Karpas-422 (cell line): ENCODE measurements at regions not wholly inside any gene's neighbourhood (a gene's known extent, or its start where the extent isn't known, plus 50 kb on each side); places are given as distances from the start of the nearest gene placed in this dataset.

Source experiments
- DNase-seq: peaks from one replicate; pipeline ENCODE4 v3.0.0-alpha.2; 2015
- H2AFZ ChIP-seq: fragments of 200-600 bp; sonication (generic); 2 replicates; pipeline ENCODE4 v1.6.1; 2014; ENCODE audit warnings: antibody characterized with exemption, low read length, mixed read lengths
- H3K27ac ChIP-seq: fragments of 200-600 bp; sonication (generic); 2 replicates; pipeline ENCODE4 v1.5.1; 2014; ENCODE audit warnings: mild to moderate bottlenecking, low read length, moderate library complexity
- H3K27me3 ChIP-seq: fragments of 200-600 bp; sonication (generic); 2 replicates; pipeline ENCODE4 v1.6.1; 2014; ENCODE audit warnings: low read length, mixed read lengths
- H3K36me3 ChIP-seq: fragments of 200-600 bp; sonication (generic); 2 replicates; pipeline ENCODE4 v1.6.1; 2014; ENCODE audit warnings: low read length, mixed read lengths; ENCODE audit not compliant: insufficient read depth
- H3K4me1 ChIP-seq: fragments of 200-600 bp; sonication (generic); 2 replicates; pipeline ENCODE4 v1.6.1; 2014; ENCODE audit warnings: mild to moderate bottlenecking, low read length, mixed read lengths
- H3K4me2 ChIP-seq: fragments of 200-600 bp; sonication (generic); 2 replicates; pipeline ENCODE4 v1.6.1; 2014; ENCODE audit warnings: low read length, low read depth, mild to moderate bottlenecking; ENCODE audit not compliant: poor library complexity, severe bottlenecking
- H3K4me3 ChIP-seq: fragments of 200-600 bp; sonication (generic); 2 replicates; pipeline ENCODE4 v1.5.1; 2014; ENCODE audit warnings: mild to moderate bottlenecking, antibody characterized with exemption, low read length, mixed read lengths
- H3K79me2 ChIP-seq: fragments of 200-600 bp; sonication (generic); 2 replicates; pipeline ENCODE4 v1.6.1; 2014; ENCODE audit warnings: mild to moderate bottlenecking, low read length, mixed read lengths
- H3K9ac ChIP-seq: fragments of 200-600 bp; sonication (generic); 2 replicates; pipeline ENCODE4 v1.6.0; 2014; ENCODE audit warnings: low read length
- H3K9me2 ChIP-seq: fragments of 200-600 bp; sonication (generic), shearing (Covaris generic); replicated peaks from 2 replicates; pipeline ENCODE4 v1.6.0; 2014; ENCODE audit warnings: mild to moderate bottlenecking, low read length, moderate library complexity; ENCODE audit not compliant: insufficient read depth
- H3K9me3 ChIP-seq: fragments of 300-700, 200-600 bp; sonication (generic); 2 replicates; pipeline ENCODE4 v1.6.1; 2014; ENCODE audit warnings: low read length, mixed read lengths
- H4K20me1 ChIP-seq: fragments of 200-600 bp; sonication (generic); 2 replicates; pipeline ENCODE4 v1.6.1; 2014; ENCODE audit warnings: mild to moderate bottlenecking, antibody characterized with exemption, low read length, low read depth; ENCODE audit not compliant: insufficient read depth

- Histone ChIP-seq H3K4me1 (no peaks in the 10 kb centered on the region), H3K9me3 (no peaks in the 10 kb centered on the region), H3K27me3 (no peaks in the 10 kb centered on the region), H3K27ac (no peak overlapping the region), H2AFZ (no peak overlapping the region), H3K4me2 (no peak overlapping the region), H3K9me2 (no peaks in the 10 kb centered on the region), H4K20me1 (no peaks in the 10 kb centered on the region), H3K9ac (no peak overlapping the region), H3K4me3 (no peak overlapping the region), H3K79me2 (no peaks in the 10 kb centered on the region), H3K36me3 (no peaks in the 10 kb centered on the region)
- DNase-seq = no peak
Measured at GRCh38 chr12:98238515-98239130, 276.8 kb upstream of the TMPO start.

- H3K27ac ChIP-seq = no peak overlapping the region
- no peaks in the 10 kb centered on the region for H3K36me3 ChIP-seq
- no peak overlapping the region for H3K4me2 ChIP-seq
- no peaks in the 10 kb centered on the region for H3K79me2 ChIP-seq
- no peaks in the 10 kb centered on the region for H3K9me2 ChIP-seq
- H3K9ac ChIP-seq = no peak overlapping the region
- no peaks in the 10 kb centered on the region for H3K4me1 ChIP-seq
- no peak overlapping the region for H2AFZ ChIP-seq
- H4K20me1 ChIP-seq = no peaks in the 10 kb centered on the region
- H3K27me3 ChIP-seq = no peaks in the 10 kb centered on the region
- no peak for DNase-seq
- H3K9me3 ChIP-seq = no peaks in the 10 kb centered on the region
- no peak overlapping the region for H3K4me3 ChIP-seq
Measured at GRCh38 chr12:98243190-98243589, 272.2 kb upstream of the TMPO start.

- no peak overlapping the region for H2AFZ ChIP-seq
Measured at GRCh38 chr12:98244136-98244535, 271.3 kb upstream of the TMPO start.

GRCh38 chr12:98253207-98254037, 262.0 kb upstream of the TMPO start:
- Histone ChIP-seq H4K20me1 (no peaks in the 10 kb centered on the region), H3K36me3 (no peaks in the 10 kb centered on the region), H3K27ac (no peak overlapping the region), H3K27me3 (no peaks in the 10 kb centered on the region), H3K9me2 (no peaks in the 10 kb centered on the region), H3K9ac (no peak overlapping the region), H3K4me1 (no peaks in the 10 kb centered on the region), H3K4me3 (no peak overlapping the region), H3K79me2 (no peaks in the 10 kb centered on the region), H3K4me2 (no peak overlapping the region), H2AFZ (no peak overlapping the region), H3K9me3 (no peaks in the 10 kb centered on the region)
- no peak for DNase-seq

More at GRCh38 chr12:98244136-98244535, 271.3 kb upstream of the TMPO start:
- Histone ChIP-seq H3K27ac (no peak overlapping the region), H3K27me3 (no peaks in the 10 kb centered on the region), H3K36me3 (no peaks in the 10 kb centered on the region), H3K9me2 (no peaks in the 10 kb centered on the region), H3K9ac (no peak overlapping the region), H4K20me1 (no peaks in the 10 kb centered on the region), H3K4me1 (no peaks in the 10 kb centered on the region), H3K4me2 (no peak overlapping the region), H3K9me3 (no peaks in the 10 kb centered on the region), H3K79me2 (no peaks in the 10 kb centered on the region), H3K4me3 (no peak overlapping the region)
- DNase-seq = no peak

- no peak overlapping the region for H3K27ac ChIP-seq
- H3K9me3 ChIP-seq = no peaks in the 10 kb centered on the region
- H3K9ac ChIP-seq = no peak overlapping the region
- no peak overlapping the region for H3K4me3 ChIP-seq
- no peaks in the 10 kb centered on the region for H3K27me3 ChIP-seq
- no peaks in the 10 kb centered on the region for H3K9me2 ChIP-seq
- H3K36me3 ChIP-seq = no peaks in the 10 kb centered on the region
- no peak overlapping the region for H2AFZ ChIP-seq
- no peaks in the 10 kb centered on the region for H3K79me2 ChIP-seq
- H3K4me2 ChIP-seq = no peak overlapping the region
- H4K20me1 ChIP-seq = no peaks in the 10 kb centered on the region
- H3K4me1 ChIP-seq = no peaks in the 10 kb centered on the region
- no peak for DNase-seq
Measured at GRCh38 chr12:98256830-98257229, 258.6 kb upstream of the TMPO start.

- H3K9me3 ChIP-seq = no peaks in the 10 kb centered on the region
- no peaks in the 10 kb centered on the region for H3K9me2 ChIP-seq
- H3K36me3 ChIP-seq = no peaks in the 10 kb centered on the region
- no peaks in the 10 kb centered on the region for H3K4me1 ChIP-seq
- no peaks in the 10 kb centered on the region for H4K20me1 ChIP-seq
- no peak overlapping the region for H3K4me2 ChIP-seq
- no peaks in the 10 kb centered on the region for H3K27me3 ChIP-seq
- H3K27ac ChIP-seq = no peak overlapping the region
- no peak for DNase-seq
- H3K9ac ChIP-seq = no peak overlapping the region
- H3K4me3 ChIP-seq = no peak overlapping the region
- H3K79me2 ChIP-seq = no peaks in the 10 kb centered on the region
- no peak overlapping the region for H2AFZ ChIP-seq
Measured at GRCh38 chr12:98259693-98260092, 255.7 kb upstream of the TMPO start.

GRCh38 chr12:98260276-98260675, 255.1 kb upstream of the TMPO start:
- Histone ChIP-seq H4K20me1 (no peaks in the 10 kb centered on the region), H3K27me3 (no peaks in the 10 kb centered on the region), H3K9ac (no peak overlapping the region), H3K4me1 (no peaks in the 10 kb centered on the region), H2AFZ (no peak overlapping the region), H3K9me3 (no peaks in the 10 kb centered on the region), H3K4me3 (no peak overlapping the region), H3K9me2 (no peaks in the 10 kb centered on the region), H3K27ac (no peak overlapping the region), H3K4me2 (no peak overlapping the region), H3K36me3 (no peaks in the 10 kb centered on the region), H3K79me2 (no peaks in the 10 kb centered on the region)
- DNase-seq = no peak

GRCh38 chr12:98262902-98263301, 252.5 kb upstream of the TMPO start:
- no peak for DNase-seq
- Histone ChIP-seq H3K79me2 (no peaks in the 10 kb centered on the region), H3K27me3 (no peaks in the 10 kb centered on the region), H3K4me3 (no peak overlapping the region), H3K36me3 (no peaks in the 10 kb centered on the region), H3K27ac (no peak overlapping the region), H3K9me3 (no peaks in the 10 kb centered on the region), H3K4me1 (no peaks in the 10 kb centered on the region), H3K4me2 (no peak overlapping the region), H2AFZ (no peak overlapping the region), H3K9me2 (no peaks in the 10 kb centered on the region), H3K9ac (no peak overlapping the region), H4K20me1 (no peaks in the 10 kb centered on the region)
